ENCODE measurements at regions not wholly inside any gene's neighbourhood (a gene's known extent, or its start where the extent isn't known, plus 50 kb on each side); places are given as distances from the start of the nearest gene placed in this dataset.

GRCh38 chr2:16328521-16329190, 337.0 kb downstream of the CYRIA start:
- FAIRE-seq = no peak

- FAIRE-seq = no peak
Measured at GRCh38 chr2:16327326-16327725, 338.3 kb downstream of the CYRIA start.

GRCh38 chr2:16326711-16327300, 338.8 kb downstream of the CYRIA start:
- FAIRE-seq = no peak

- FAIRE-seq = no peak
Measured at GRCh38 chr2:16325976-16326510, 339.6 kb downstream of the CYRIA start.

GRCh38 chr2:16325016-16325975, 340.3 kb downstream of the CYRIA start:
- FAIRE-seq = no peak

GRCh38 chr2:16324544-16324937, 341.1 kb downstream of the CYRIA start:
- no peak for FAIRE-seq

- no peak for FAIRE-seq
Measured at GRCh38 chr2:16323551-16324543, 341.8 kb downstream of the CYRIA start.

- FAIRE-seq = no peak
Measured at GRCh38 chr2:16323126-16323520, 342.5 kb downstream of the CYRIA start.

- FAIRE-seq = no peak
Measured at GRCh38 chr2:16322308-16323125, 343.1 kb downstream of the CYRIA start.

- no peak for FAIRE-seq
Measured at GRCh38 chr2:16321872-16322271, 343.8 kb downstream of the CYRIA start.

GRCh38 chr2:16321256-16321655, 344.4 kb downstream of the CYRIA start:
- no peak for FAIRE-seq

- no peak for FAIRE-seq
Measured at GRCh38 chr2:16320716-16321115, 344.9 kb downstream of the CYRIA start.

- FAIRE-seq = no peak
Measured at GRCh38 chr2:16319551-16320121, 346.0 kb downstream of the CYRIA start.

- no peak for FAIRE-seq
Measured at GRCh38 chr2:16318474-16319195, 347.0 kb downstream of the CYRIA start.

GRCh38 chr2:16318051-16318450, 347.6 kb downstream of the CYRIA start:
- no peak for FAIRE-seq

GRCh38 chr2:16317211-16317830, 348.3 kb downstream of the CYRIA start:
- FAIRE-seq = no peak

GRCh38 chr2:16316456-16317210, 349.0 kb downstream of the CYRIA start:
- no peak for FAIRE-seq

- FAIRE-seq = no peak
Measured at GRCh38 chr2:16315908-16316307, 349.7 kb downstream of the CYRIA start.

GRCh38 chr2:16315458-16315835, 350.2 kb downstream of the CYRIA start:
- FAIRE-seq = no peak

All from endometrium (tissue), 2 donors.